GM19395 (cell line): ENCODE measurements at regions not wholly inside any gene's neighbourhood (a gene's known extent, or its start where the extent isn't known, plus 50 kb on each side); places are given as distances from the start of the nearest gene placed in this dataset.

Experiments
- ATAC-seq: cut with Tn5 transposase; IDR thresholded peaks from one replicate; pipeline ENCODE4 v1.9.1; 2021; ENCODE audit warnings: mild to moderate bottlenecking, moderate library complexity; ENCODE audit not compliant: unreplicated experiment

DNA sequence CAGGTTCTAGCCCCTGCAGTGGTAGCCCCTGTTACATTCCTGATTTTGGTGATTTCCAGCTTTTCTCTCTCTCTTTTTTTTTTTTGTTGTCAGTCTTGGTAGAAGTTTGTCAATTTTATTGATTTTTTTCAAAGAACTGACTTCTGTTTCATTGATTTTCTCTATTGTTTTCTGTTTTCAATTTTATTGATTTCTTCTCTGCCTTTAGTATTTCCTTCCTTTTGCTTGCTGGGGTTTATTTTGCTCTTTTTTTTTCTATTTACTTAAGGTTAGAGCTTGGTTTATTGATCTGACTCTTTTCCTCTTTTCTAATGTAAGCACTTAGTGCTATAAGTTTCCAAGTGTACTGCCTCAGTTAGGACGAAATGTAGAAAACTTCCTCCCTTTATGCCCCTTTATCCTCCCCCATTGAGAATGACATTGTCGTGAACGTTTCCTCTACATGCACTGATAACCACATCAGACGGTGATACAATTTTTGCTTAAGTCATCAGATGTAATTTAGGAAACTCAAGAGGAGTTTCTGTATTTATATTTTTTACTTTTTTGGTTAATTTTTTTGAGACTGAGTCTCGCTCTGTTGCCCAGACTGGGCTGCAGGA lies 81.1 kb upstream of the HS6ST1 start:
- no peak for ATAC-seq

DNA sequence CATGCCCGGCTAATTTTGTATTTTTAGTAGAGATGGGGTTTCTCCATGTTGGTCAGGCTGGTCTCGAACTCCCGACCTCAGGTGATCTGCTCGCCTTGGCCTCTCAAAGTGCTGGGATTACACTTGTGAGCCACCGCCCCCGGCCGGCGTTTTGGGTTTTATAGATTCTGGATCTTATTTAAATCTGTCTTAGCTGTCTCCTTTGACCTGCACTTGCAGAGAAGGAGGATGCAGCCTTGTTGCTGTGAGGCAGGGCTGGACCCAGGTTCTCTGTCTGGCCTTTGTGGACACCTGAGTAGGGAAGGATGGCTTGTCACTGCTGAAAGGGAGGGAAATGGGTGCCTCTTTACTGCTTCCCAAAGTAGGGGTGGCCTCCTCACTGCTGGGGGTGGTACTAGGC lies 83.0 kb upstream of the HS6ST1 start:
- ATAC-seq = no peak

- no peak for ATAC-seq
Measured at GRCh38 chr2:128402911-128403670, 84.4 kb upstream of the HS6ST1 start.

DNA sequence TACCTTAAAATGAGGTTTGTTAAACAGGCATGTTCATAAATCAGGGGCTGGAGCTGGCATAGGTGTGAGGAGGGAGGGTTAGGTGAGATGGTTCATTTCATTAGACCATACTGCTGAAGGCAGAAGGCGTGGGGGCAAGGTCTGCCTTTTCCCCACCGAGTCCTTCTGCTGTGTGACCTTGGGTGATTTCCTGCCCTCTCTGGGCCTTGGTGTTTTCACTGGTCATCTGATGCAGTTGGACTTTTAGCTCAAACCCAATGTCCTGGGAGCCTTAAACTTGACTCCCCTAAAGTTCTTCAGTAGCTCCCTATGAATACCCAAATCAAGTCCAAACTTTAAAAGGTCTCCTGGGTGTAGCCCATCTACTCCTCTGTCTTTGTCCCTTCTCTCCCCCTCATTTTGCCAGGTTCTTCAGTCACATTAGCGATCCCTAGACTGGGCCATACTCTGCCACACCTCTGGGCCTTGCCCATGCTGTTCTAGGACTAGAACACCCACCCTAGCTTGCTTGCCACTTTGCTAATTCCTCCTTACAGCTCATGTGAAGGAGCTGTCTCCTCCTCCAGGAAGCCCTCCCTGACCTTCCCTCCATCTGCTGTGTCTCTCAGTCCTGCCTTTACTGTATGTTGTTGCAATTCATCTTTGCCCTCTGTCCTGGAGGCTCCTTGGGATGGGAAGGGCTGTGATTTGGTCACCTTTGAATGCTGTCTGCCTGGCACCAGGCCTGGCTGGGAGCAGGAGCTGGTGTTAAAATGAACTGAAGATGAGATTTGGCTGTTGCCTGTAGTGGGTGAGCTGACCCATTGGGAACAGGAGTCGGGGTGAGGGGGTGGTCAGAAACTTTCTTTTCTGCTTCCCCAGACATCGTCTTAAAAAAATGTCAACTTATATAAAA lies 85.4 kb upstream of the HS6ST1 start:
- ATAC-seq = no peak

DNA sequence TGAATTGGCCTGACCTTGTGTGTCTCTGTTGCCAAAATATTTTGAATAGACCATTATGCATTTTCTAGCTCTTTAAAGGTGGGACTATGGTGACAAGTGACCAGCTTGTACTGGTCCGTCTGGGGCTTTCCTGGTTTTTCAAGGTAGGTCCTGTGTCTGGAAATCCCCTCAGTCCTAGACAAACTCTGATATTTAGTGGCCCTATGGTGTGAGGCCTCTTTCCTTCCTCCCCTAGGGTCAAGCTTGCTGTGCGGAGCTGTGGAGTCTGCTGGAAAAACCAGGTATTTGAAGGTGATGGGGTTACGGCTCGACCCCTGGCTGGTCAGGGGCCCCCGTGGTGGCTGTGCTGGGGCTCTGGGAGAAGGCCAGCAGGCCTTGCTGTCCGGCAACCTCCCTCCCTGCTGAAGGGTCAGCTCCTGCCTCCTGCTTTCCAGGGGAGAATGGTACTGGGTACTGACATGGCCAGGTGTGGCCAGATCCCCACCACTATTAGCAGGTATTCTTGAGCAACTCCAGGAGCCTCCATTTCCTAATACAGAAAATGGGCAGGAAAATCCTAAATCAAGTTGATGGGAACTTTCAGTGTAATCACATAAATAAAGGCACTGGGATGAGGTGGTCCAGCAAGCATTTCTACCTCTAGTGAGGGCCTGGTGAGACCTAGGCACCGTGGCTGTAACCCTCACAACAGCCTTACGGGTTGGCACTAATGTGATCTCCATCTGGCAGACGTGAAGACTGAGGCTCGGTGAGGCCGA lies 86.2 kb upstream of the HS6ST1 start:
- no peak for ATAC-seq

DNA sequence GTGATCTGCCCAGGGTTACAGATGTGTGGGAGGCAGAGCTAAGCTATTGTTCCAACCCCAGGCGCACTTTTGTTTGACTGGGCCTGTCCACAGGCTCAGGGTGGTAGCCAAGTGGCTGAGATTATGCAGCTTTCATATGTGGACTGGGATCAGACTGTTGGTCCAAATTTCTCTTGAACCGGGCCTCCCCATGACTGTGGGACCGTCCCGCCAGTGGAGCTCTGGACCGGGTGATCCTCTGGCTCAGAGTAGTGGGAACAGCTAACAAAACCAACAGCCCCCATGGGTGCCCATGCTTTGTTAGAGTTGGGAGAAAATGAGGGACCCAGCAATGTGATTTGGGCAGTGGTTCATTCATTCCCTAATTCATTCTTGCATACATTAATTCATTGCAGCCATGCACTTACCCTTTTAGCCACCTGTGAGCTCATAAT lies 86.8 kb upstream of the HS6ST1 start:
- no peak for ATAC-seq

- ATAC-seq = no peak
Measured at GRCh38 chr2:128405981-128406613, 87.4 kb upstream of the HS6ST1 start.

DNA sequence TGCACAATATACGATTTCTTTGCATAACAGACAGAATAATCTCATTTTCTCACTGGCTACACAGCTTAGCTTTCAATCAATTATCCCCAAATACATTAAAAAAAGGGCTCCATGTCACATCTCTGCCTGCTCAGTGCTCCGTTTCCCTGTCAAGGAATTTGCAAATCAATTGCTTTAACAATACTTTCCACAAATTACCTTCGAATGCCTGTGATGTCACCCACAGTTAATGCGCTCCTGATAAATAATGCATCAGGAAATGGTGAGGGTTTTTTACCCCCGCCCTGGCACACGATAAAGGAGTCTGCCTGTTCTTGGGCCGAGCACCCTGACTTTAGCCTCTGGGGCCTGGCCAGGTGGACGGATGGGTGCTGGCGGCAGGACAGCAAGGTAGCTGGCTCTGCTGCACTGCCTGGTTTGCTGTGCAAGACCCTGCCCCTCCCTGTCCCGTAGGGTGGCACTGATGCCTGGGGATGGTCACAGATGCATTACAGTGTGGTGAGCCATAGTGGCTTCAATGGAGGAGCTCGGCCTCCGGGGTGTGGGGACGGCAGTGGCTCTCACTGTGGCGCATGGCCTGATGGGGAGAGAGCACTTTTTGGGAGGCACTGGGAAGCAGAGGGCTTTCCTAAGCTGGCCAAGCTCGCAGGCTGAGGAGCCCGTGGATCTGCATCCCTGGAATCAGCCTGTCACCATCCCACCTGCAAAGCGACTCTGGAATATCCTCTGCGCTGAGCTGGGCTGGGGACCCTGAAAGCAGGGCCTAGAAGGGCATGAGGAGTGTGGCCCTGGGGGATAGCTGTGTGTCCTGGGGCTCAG lies 88.3 kb upstream of the HS6ST1 start:
- no peak for ATAC-seq

GRCh38 chr2:128408349-128409305 lies 90.0 kb upstream of the HS6ST1 start:
- no peak for ATAC-seq

- ATAC-seq = no peak
Measured at GRCh38 chr2:128409326-128410034, 90.8 kb upstream of the HS6ST1 start.

- no peak for ATAC-seq
Measured at GRCh38 chr2:128410035-128410757, 91.5 kb upstream of the HS6ST1 start.

DNA sequence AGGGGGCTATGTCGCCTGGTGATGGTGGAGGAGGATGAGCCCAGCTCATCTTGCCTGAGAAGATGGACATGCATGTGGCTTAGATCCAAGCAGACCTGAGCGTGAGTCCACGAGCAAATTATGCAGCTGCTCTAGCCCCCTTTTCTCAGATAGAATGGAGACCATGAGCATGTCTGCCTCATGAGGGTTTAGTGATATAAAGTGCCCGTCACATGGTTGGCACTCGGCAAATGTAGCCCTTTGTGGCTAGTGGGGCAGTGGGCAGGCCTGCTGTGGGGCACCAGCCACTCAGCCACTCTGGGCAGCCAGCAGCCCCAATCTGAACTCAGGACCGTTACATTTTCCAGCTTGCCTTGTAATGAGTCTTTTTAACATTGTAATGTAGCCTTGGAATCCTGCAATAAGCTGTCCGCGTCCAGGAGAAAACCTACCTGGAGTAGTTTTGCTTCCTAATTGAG lies 92.1 kb upstream of the HS6ST1 start:
- ATAC-seq = no peak

DNA sequence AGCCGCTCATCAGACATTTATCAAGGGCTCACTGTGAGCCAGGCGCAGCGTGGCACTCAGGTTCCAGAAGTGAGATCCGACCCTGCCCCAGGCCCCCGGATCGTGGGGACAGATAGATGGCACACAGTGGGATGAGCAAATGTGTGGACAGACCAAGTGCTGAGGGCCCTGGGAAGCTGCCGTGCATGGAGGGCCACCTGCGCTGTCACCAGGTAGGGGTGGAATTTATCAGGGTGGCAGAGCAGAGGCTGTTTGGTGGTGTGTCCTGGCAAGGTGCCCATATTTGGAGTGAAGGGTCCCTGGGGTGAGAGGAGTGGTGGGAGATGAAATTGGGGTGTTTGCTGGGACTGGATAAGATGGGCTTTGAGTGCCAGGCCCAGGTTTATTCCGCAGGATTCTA lies 92.8 kb upstream of the HS6ST1 start:
- ATAC-seq = no peak

- ATAC-seq = no peak
Measured at GRCh38 chr2:128412181-128412871, 93.7 kb upstream of the HS6ST1 start.

DNA sequence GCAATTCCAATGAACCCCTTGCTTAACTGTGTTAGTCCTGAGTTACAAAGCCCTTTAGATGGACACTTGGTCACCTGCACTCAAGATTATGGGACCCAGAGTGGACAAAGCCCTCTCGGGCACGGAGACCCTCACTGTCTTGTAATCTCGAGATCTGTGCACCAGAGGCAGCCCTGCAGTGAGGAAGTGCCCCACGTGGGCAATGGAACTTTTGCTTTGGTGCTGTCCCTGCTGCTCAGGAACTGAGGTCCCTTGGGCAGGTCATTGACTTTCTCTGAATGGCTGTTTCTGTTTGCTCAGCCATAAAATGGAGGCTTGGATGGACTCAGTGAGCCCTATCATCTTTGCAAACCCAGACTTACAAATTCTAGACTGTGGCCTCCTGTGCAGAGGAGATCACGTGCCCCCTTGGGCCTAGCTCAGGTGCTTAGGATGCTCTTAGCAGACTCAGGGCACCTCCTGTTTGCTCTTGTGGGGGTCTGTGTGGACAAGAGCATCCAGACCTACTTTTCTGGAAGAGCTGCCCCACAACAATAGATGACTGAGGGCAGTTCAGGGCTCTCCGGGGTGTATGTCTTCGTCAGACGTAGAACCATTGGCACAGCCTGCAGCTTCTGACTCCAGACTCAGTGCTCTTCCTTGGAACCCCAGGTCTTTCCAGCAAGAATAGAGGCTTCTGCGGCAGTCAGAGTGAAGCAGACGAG lies 94.5 kb upstream of the HS6ST1 start:
- ATAC-seq = no peak
